Uterus (tissue), 3 donors: ENCODE measurements at regions not wholly inside any gene's neighbourhood (a gene's known extent, or its start where the extent isn't known, plus 50 kb on each side); places are given as distances from the start of the nearest gene placed in this dataset.

Experiments used
- DNase-seq, 2 donors: peaks; one replicate each; pipeline ENCODE4 v3.0.0-alpha.2; 2019 to 2020
- H3K27ac ChIP-seq, 2 donors: fragments of 200-600 bp; sonication (generic); 1 replicate in 1 of 2; 2 replicates in 1 of 2; pipeline ENCODE4 v1.5.1; 2016 to 2018
- H3K27me3 ChIP-seq, 2 donors: fragments of 200-600 bp; sonication (generic); one replicate each; pipeline ENCODE4 v1.5.1; 2018 to 2019; ENCODE audit warnings: control low read depth in 1 of 2
- H3K36me3 ChIP-seq, 2 donors: fragments of 200-600 bp; sonication (generic); one replicate each; pipeline ENCODE4 v1.5.1; 2019; ENCODE audit warnings: control low read depth in 1 of 2
- H3K4me1 ChIP-seq, 2 donors: fragments of 200-600 bp; sonication (generic); one replicate each; pipeline ENCODE4 v1.5.1; 2018 to 2019; ENCODE audit warnings: control low read depth in 1 of 2
- H3K4me3 ChIP-seq, 2 donors: fragments of 200-600 bp; sonication (generic); 1 replicate in 1 of 2; 2 replicates in 1 of 2; pipeline ENCODE4 v1.5.1; 2018 to 2019; ENCODE audit warnings: mild to moderate bottlenecking in 1 of 2
- H3K9me3 ChIP-seq, 2 donors: fragments of 200-600 bp; sonication (generic); one replicate each; pipeline ENCODE4 v1.5.1; 2019; ENCODE audit warnings: control low read depth in 1 of 2
- CTCF ChIP-seq, 4 experiments: fragments of 200-600 bp in 2 of 4; fragments of 450-650 bp in 2 of 4; sonication (generic) in 2 of 4; IDR thresholded peaks; one replicate each; pipeline ENCODE4 v1.5.1; 2016 to 2019; ENCODE audit warnings: antibody characterized with exemption in 4 of 4, mild to moderate bottlenecking in 2 of 4, moderate library complexity in 1 of 4
- POLR2A ChIP-seq, 2 donors: fragments of 450-650 bp; IDR thresholded peaks; one replicate each; pipeline ENCODE4 v1.6.1; 2016; ENCODE audit warnings: antibody characterized with exemption in 2 of 2, mild to moderate bottlenecking in 1 of 2, moderate library complexity in 1 of 2
- intact Hi-C: fragments of 100-400 bp; cut with DNase I; formaldehyde crosslinking; loops from one replicate; pipeline ENCODE4 v1.15.1; 2023; ENCODE audit warnings: low total_unique reads
- donor health status: DM: yes; HTN: yes; CAD: no.

GRCh38 chr4:130640592-130640991 lies 1544.6 kb downstream of the C4orf33 start:
- no peak for DNase-seq
- Histone ChIP-seq H3K4me1 (no peaks in the 10 kb centered on the region), H3K27ac (no peak overlapping the region), H3K36me3 (no peaks in the 10 kb centered on the region), H3K4me3 (no peak overlapping the region), H3K27me3 (no peaks in the 10 kb centered on the region), H3K9me3 (no peaks in the 10 kb centered on the region)
- TF ChIP-seq POLR2A (IDR thresholded peaks at IDR 0.05) (no peak), CTCF (IDR thresholded peaks at IDR 0.05) (no peak)
- intact Hi-C loops: no loop called here

GRCh38 chr4:130646886-130647285 lies 1550.9 kb downstream of the C4orf33 start:
- TF ChIP-seq POLR2A (IDR thresholded peaks at IDR 0.05) (no peak), CTCF (IDR thresholded peaks at IDR 0.05) (no peak)
- Histone ChIP-seq H3K4me3 (no peak overlapping the region), H3K4me1 (no peaks in the 10 kb centered on the region), H3K36me3 (no peaks in the 10 kb centered on the region), H3K27ac (no peak overlapping the region), H3K9me3 (no peaks in the 10 kb centered on the region), H3K27me3 (no peaks in the 10 kb centered on the region)
- intact Hi-C loops: no loop called here
- no peak for DNase-seq

GRCh38 chr4:130648570-130648969 lies 1552.6 kb downstream of the C4orf33 start:
- TF ChIP-seq POLR2A (IDR thresholded peaks at IDR 0.05) (no peak), CTCF (IDR thresholded peaks at IDR 0.05) (no peak)
- Histone ChIP-seq H3K27me3 (no peaks in the 10 kb centered on the region), H3K4me3 (no peak overlapping the region), H3K4me1 (no peaks in the 10 kb centered on the region), H3K27ac (no peak overlapping the region), H3K36me3 (no peaks in the 10 kb centered on the region), H3K9me3 (no peaks in the 10 kb centered on the region)
- DNase-seq: no peak
- intact Hi-C loops: no loop called here

- Histone ChIP-seq H3K36me3 (no peaks in the 10 kb centered on the region), H3K27ac (no peak overlapping the region), H3K27me3 (no peaks in the 10 kb centered on the region), H3K4me1 (no peaks in the 10 kb centered on the region), H3K4me3 (no peak overlapping the region), H3K9me3 (no peaks in the 10 kb centered on the region)
- intact Hi-C loops: no loop called here
- TF ChIP-seq CTCF (IDR thresholded peaks at IDR 0.05): no peak
- TF ChIP-seq POLR2A (IDR thresholded peaks at IDR 0.05): no peak
- no peak for DNase-seq
Measured at GRCh38 chr4:130653842-130654241, 1557.9 kb downstream of the C4orf33 start.

- Histone ChIP-seq H3K4me3 (no peak overlapping the region), H3K27ac (no peak overlapping the region), H3K27me3 (no peaks in the 10 kb centered on the region), H3K4me1 (no peaks in the 10 kb centered on the region), H3K36me3 (no peaks in the 10 kb centered on the region), H3K9me3 (no peaks in the 10 kb centered on the region)
- TF ChIP-seq POLR2A (IDR thresholded peaks at IDR 0.05): no peak
- no peak for TF ChIP-seq CTCF (IDR thresholded peaks at IDR 0.05)
- intact Hi-C loops: no loop called here
- DNase-seq: no peak
Measured at GRCh38 chr4:130659320-130659719, 1563.4 kb downstream of the C4orf33 start.
